Right lobe of liver (tissue), 4 donors: ENCODE measurements at regions not wholly inside any gene's neighbourhood (a gene's known extent, or its start where the extent isn't known, plus 50 kb on each side); places are given as distances from the start of the nearest gene placed in this dataset.

Source experiments
- POLR2A ChIP-seq: fragments of 450-650 bp; IDR thresholded peaks from one replicate; pipeline ENCODE4 v1.6.1; 2017; ENCODE audit warnings: antibody characterized with exemption, mild to moderate bottlenecking
- TF ChIP-seq, protein P1 (sequence below), 4 donors: fragments of 200-600 bp in 3 of 4; fragments of 450-650 bp in 1 of 4; IDR thresholded peaks; one replicate each; pipeline versions ENCODE4 v1.5.1 to v1.8.0; 2016 to 2022; ENCODE audit warnings: antibody characterized with exemption in 4 of 4, mild to moderate bottlenecking in 2 of 4
- donor health status: DM: no; HTN: no; CAD: no.
- donor health status: DM: no; HTN: no; CAD: no.
- donor health status: DM: no; HTN: yes; CAD: no.

DNA sequence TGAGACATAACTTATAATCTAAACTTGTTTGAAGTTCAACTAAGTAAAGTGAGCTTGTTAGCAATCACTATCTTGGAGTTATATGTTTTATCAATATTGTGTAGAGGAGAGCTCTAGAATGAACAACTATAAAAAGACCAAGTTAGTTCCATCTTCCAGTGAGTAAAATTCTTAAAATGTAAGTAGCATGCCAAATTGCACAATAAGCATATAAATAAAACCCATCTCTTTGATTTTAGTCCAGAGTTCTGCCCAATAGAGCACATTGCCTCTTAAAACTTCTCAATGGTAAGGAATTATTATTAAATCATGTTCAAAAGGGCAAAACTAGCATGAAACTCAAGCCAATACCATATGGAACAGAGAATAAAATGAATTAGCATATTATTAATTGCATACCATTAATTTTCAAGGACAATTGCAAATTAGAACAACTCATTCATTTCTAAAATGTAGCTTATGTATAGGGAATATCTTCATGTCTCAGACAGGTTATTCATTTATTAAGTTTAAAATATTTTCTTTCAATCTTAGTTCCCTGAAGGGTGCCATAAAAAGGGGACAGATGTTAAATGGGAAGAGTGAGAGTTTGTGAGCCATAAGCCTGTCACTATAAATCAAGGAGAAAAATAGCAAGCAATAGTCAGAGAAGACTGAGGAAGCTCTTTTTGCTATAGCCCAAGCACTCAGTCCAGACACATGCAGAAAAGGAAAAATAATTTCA, 507.6 kb downstream of the CENPC start:
- TF ChIP-seq, protein P1, sequence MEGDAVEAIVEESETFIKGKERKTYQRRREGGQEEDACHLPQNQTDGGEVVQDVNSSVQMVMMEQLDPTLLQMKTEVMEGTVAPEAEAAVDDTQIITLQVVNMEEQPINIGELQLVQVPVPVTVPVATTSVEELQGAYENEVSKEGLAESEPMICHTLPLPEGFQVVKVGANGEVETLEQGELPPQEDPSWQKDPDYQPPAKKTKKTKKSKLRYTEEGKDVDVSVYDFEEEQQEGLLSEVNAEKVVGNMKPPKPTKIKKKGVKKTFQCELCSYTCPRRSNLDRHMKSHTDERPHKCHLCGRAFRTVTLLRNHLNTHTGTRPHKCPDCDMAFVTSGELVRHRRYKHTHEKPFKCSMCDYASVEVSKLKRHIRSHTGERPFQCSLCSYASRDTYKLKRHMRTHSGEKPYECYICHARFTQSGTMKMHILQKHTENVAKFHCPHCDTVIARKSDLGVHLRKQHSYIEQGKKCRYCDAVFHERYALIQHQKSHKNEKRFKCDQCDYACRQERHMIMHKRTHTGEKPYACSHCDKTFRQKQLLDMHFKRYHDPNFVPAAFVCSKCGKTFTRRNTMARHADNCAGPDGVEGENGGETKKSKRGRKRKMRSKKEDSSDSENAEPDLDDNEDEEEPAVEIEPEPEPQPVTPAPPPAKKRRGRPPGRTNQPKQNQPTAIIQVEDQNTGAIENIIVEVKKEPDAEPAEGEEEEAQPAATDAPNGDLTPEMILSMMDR (IDR thresholded peaks at IDR 0.05) = no peak
- TF ChIP-seq POLR2A = no peak
